ENCODE measurements at regions not wholly inside any gene's neighbourhood (a gene's known extent, or its start where the extent isn't known, plus 50 kb on each side); places are given as distances from the start of the nearest gene placed in this dataset.
"Not testable (repeated sequence)": the region's sequence is repeated elsewhere in the genome, so short reads cannot be mapped to it uniquely, and the experiment has no call there.

- H3K27ac ChIP-seq, result no peak overlapping the region
- no peak for DNase-seq (ENCODE audit: low spot score)
- TF ChIP-seq CTCF (IDR thresholded peaks at IDR 0.05), result no peak
- H3K4me3 ChIP-seq, result no peak overlapping the region
Observed at GRCh38 chr2:67576226-67576625, 179.1 kb downstream of the ETAA1 start.

GRCh38 chr2:67576991-67577390 lies 179.9 kb downstream of the ETAA1 start:
- no peak overlapping the region for H3K27ac ChIP-seq
- TF ChIP-seq CTCF (IDR thresholded peaks at IDR 0.05), result no peak
- H3K4me3 ChIP-seq, result no peak overlapping the region
- DNase-seq (ENCODE audit: low spot score), result no peak

- H3K27ac ChIP-seq, result no peak overlapping the region
- H3K4me3 ChIP-seq, result no peak overlapping the region
- DNase-seq (ENCODE audit: low spot score), result no peak
- no peak for TF ChIP-seq CTCF (IDR thresholded peaks at IDR 0.05)
Observed at GRCh38 chr2:67579216-67579615, 182.1 kb downstream of the ETAA1 start.

GRCh38 chr2:67579806-67580205 lies 182.7 kb downstream of the ETAA1 start:
- no peak for DNase-seq (ENCODE audit: low spot score)
- TF ChIP-seq CTCF (IDR thresholded peaks at IDR 0.05), result no peak
- Histone ChIP-seq H3K4me3 (no peak overlapping the region), H3K27ac (no peak overlapping the region)

GRCh38 chr2:67581751-67582150 lies 184.6 kb downstream of the ETAA1 start:
- TF ChIP-seq CTCF (IDR thresholded peaks at IDR 0.05), result no peak
- H3K27ac ChIP-seq, result no peak overlapping the region
- no peak overlapping the region for H3K4me3 ChIP-seq
- no peak for DNase-seq (ENCODE audit: low spot score)

GRCh38 chr2:67583185-67583584 lies 186.1 kb downstream of the ETAA1 start:
- TF ChIP-seq CTCF (IDR thresholded peaks at IDR 0.05), result no peak
- no peak for DNase-seq (ENCODE audit: low spot score)

GRCh38 chr2:67585400-67585799 lies 188.3 kb downstream of the ETAA1 start:
- no peak for DNase-seq (ENCODE audit: low spot score)
- H3K4me3 ChIP-seq, result no peak overlapping the region

More at GRCh38 chr2:67583185-67583584, 186.1 kb downstream of the ETAA1 start:
- Histone ChIP-seq H3K27ac (no peak overlapping the region), H3K4me3 (no peak overlapping the region)

GRCh38 chr2:67589121-67589520 lies 192.0 kb downstream of the ETAA1 start:
- not testable (repeated sequence) for H3K27ac ChIP-seq; DNase-seq (ENCODE audit: low spot score); H3K4me3 ChIP-seq

More at GRCh38 chr2:67585400-67585799, 188.3 kb downstream of the ETAA1 start:
- no peak overlapping the region for H3K27ac ChIP-seq
- TF ChIP-seq CTCF (IDR thresholded peaks at IDR 0.05), result no peak

- H3K27ac ChIP-seq; DNase-seq (ENCODE audit: low spot score); H3K4me3 ChIP-seq: not testable (repeated sequence)
Observed at GRCh38 chr2:67594522-67594921, 197.4 kb downstream of the ETAA1 start.

Data from coronary artery (tissue), 2 donors.